Calu3 (cell line): ENCODE measurements at regions not wholly inside any gene's neighbourhood (a gene's known extent, or its start where the extent isn't known, plus 50 kb on each side); places are given as distances from the start of the nearest gene placed in this dataset.

Experiments
- BruUV-seq: library from RNA; stranded (reverse); fragments of 400-500 nt; replicated peaks from 2 replicates; lab custom pipeline; 2021; lab: Mats Ljungman, UMichigan
- CTCF ChIA-PET: fragments of 300-600 bp; sonication (Branson Sonifier 250); formaldehyde crosslinking; loops from one replicate; lab custom pipeline; 2022; ENCODE audit warnings: antibody characterized with exemption; lab: Charles Lee
- DNase-seq: peaks from one replicate; pipeline ENCODE4 v3.0.0; 2022
- H3K27ac Mint-ChIP-seq: one replicate; pipeline ENCODE4 v1.8.0; 2022; ENCODE audit warnings: mixed read lengths; ENCODE audit not compliant: unreplicated experiment
- H3K27me3 Mint-ChIP-seq: one replicate; pipeline ENCODE4 v1.8.0; 2022; ENCODE audit warnings: mixed read lengths; ENCODE audit not compliant: unreplicated experiment
- H3K36me3 Mint-ChIP-seq: one replicate; pipeline ENCODE4 v1.8.0; 2022; ENCODE audit warnings: mild to moderate bottlenecking, moderate library complexity, mixed read lengths; ENCODE audit not compliant: insufficient read depth, unreplicated experiment
- H3K4me1 Mint-ChIP-seq: one replicate; pipeline ENCODE4 v1.8.0; 2022; ENCODE audit warnings: mild to moderate bottlenecking, low read depth, mixed read lengths; ENCODE audit not compliant: unreplicated experiment
- H3K4me3 Mint-ChIP-seq: one replicate; pipeline ENCODE4 v1.8.0; 2022; ENCODE audit warnings: mild to moderate bottlenecking, low read depth, moderate library complexity, mixed read lengths; ENCODE audit not compliant: unreplicated experiment
- H3K9me3 Mint-ChIP-seq: one replicate; pipeline ENCODE4 v1.8.0; 2022; ENCODE audit warnings: low read depth, mixed read lengths; ENCODE audit not compliant: unreplicated experiment
- intact Hi-C: fragments of 100-400 bp; cut with micrococcal nuclease; formaldehyde crosslinking; loops from one replicate; pipeline ENCODE4 v1.10.0; 2022; ENCODE audit not compliant: unreplicated experiment
- TF ChIP-seq, protein P1 (sequence below): fragments of 200-600 bp; IDR thresholded peaks from one replicate; pipeline ENCODE4 v1.8.0; 2022; ENCODE audit warnings: antibody characterized with exemption; ENCODE audit not compliant: unreplicated experiment

DNA sequence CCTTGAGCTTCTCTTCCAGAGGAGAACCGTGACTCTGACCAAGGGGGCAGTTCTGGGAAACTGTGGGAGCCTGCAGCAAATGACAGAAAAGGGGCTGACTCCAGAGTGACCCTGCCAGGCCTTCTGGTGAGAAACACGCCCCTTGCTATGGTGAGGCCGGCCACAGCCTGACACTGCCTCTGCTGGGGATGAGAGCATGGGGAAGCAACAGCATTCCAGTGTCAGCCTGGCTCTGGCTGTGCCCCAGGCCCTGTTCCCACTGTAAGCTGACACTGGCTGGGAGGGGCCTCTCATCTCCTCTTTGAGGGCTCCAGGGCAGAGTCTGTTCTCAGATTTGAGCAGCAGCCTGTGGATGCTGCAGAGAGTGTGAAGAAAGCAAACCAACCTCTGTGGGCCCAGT lies 180.0 kb upstream of the IL12B start:
- intact Hi-C loops, result loop anchor here (5.0 to 10.0 kb wide), 2 partner anchors 48 to 265 kb away; no protein-coding TSS in a partner anchor
- H3K4me3 Mint-ChIP-seq, result no peak overlapping the region
- no peaks in the 10 kb centered on the region for H3K27me3 Mint-ChIP-seq
- DNase-seq, result peak; percentile 14
- H3K9me3 Mint-ChIP-seq, result peaks cover 3% of the 10 kb centered on the region
- TF ChIP-seq, protein P1, sequence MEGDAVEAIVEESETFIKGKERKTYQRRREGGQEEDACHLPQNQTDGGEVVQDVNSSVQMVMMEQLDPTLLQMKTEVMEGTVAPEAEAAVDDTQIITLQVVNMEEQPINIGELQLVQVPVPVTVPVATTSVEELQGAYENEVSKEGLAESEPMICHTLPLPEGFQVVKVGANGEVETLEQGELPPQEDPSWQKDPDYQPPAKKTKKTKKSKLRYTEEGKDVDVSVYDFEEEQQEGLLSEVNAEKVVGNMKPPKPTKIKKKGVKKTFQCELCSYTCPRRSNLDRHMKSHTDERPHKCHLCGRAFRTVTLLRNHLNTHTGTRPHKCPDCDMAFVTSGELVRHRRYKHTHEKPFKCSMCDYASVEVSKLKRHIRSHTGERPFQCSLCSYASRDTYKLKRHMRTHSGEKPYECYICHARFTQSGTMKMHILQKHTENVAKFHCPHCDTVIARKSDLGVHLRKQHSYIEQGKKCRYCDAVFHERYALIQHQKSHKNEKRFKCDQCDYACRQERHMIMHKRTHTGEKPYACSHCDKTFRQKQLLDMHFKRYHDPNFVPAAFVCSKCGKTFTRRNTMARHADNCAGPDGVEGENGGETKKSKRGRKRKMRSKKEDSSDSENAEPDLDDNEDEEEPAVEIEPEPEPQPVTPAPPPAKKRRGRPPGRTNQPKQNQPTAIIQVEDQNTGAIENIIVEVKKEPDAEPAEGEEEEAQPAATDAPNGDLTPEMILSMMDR, result no peak
- H3K36me3 Mint-ChIP-seq, result no peaks in the 10 kb centered on the region
- no peak overlapping the region for H3K27ac Mint-ChIP-seq
- BruUV-seq, result no TSS peak
- CTCF ChIA-PET, result no interaction called here
- H3K4me1 Mint-ChIP-seq, result peaks cover 13% of the 10 kb centered on the region

DNA sequence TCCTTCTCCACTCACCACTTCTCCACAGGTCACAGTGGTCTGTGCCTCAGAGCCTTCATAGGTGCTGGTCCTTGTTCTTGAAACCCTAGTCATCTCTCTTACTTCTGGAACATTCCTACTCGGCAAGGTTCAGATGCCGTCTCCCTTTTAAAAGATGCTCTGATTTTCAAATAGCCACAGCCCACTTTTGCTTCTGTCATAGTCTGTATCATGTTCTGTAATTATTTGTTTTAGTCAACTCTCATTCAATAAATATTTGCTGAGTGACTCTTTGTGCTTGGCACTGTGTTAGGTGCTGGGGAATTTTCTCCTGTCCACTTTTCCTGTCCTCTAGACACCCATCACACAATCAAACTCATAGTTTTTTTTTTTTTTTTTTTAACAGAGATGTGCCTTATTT lies 181.3 kb upstream of the IL12B start:
- no peak for DNase-seq
- no peak overlapping the region for H3K4me3 Mint-ChIP-seq
- intact Hi-C loops, result loop anchor here (5.0 to 10.0 kb wide), 2 partner anchors 49 to 263 kb away; no protein-coding TSS in a partner anchor
- H3K9me3 Mint-ChIP-seq, result peaks cover 3% of the 10 kb centered on the region
- H3K27ac Mint-ChIP-seq, result no peak overlapping the region
- CTCF ChIA-PET, result no interaction called here
- peaks cover 18% of the 10 kb centered on the region for H3K4me1 Mint-ChIP-seq
- TF ChIP-seq, protein P1, result no peak
- H3K27me3 Mint-ChIP-seq, result no peaks in the 10 kb centered on the region
- no TSS peak for BruUV-seq
- no peaks in the 10 kb centered on the region for H3K36me3 Mint-ChIP-seq

DNA sequence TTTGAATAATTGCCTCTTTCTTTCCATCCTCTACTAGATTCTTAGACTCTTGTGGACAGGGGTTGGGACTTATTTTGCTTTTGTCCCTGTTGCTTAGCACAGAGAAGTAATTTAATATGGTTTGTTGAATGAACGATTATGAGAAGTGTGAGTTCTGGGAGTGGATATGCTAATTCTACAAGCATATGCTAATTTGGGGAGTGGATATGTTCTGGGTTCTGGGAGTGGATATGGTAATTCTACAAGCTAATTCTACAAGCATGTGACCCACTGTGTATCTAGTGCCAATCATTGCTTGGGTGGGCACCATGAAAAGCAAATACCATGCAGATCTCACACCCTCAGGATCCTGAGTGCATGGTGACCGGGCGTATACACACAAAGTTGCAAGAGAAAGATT lies 181.8 kb upstream of the IL12B start:
- CTCF ChIA-PET, result no interaction called here
- BruUV-seq, result no TSS peak
- Mint-ChIP-seq H3K27ac (no peak overlapping the region), H3K4me3 (no peak overlapping the region), H3K9me3 (peaks cover 3% of the 10 kb centered on the region), H3K36me3 (no peaks in the 10 kb centered on the region), H3K4me1 (peaks cover 23% of the 10 kb centered on the region), H3K27me3 (no peaks in the 10 kb centered on the region)
- TF ChIP-seq, protein P1, result no peak
- intact Hi-C loops, result loop anchor here (5.0 to 10.0 kb wide), 2 partner anchors 50 to 263 kb away; no protein-coding TSS in a partner anchor
- DNase-seq, result no peak

DNA sequence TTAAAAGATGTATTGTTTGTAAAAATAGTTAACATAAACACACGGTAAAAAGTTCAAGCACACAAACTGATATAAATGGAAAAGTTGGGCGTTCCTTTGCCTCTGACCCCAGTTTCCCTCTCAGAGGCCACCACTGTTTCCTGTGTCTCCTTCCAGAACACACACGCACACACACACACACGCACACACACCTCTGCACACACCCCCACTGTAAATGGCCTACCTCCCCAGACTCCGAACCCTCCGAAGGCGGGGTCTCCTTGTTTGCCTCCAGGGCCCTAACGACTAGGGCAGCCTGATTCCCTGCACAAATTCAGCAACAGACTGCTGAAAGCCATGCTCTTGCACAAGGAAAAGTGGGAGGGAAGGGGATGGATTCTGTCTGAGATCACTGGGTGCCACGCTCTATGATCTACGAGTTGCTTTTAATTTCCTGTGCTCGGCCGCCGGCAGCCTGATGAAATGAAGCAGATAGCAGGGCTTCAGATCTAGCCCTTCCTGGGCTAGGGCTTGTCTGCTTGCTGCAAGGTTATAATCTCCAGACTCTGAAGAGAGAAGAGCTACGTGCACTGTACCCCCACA lies 184.0 kb upstream of the IL12B start:
- no peak overlapping the region for H3K4me3 Mint-ChIP-seq
- no peaks in the 10 kb centered on the region for H3K27me3 Mint-ChIP-seq
- H3K36me3 Mint-ChIP-seq, result no peaks in the 10 kb centered on the region
- no peaks in the 10 kb centered on the region for H3K9me3 Mint-ChIP-seq
- no peak overlapping the region for H3K27ac Mint-ChIP-seq
- no peak for DNase-seq
- TF ChIP-seq, protein P1, result no peak
- peaks cover 42% of the 10 kb centered on the region for H3K4me1 Mint-ChIP-seq
- CTCF ChIA-PET, result interaction anchor here (0.6 kb wide), 2 partner anchors 408 to 1702 kb away, joined by 3 read pairs; no protein-coding TSS in a partner anchor
- intact Hi-C loops, result loop anchor here (2.0 to 10.0 kb wide), 3 partner anchors 52 to 404 kb away; no protein-coding TSS in a partner anchor
- no TSS peak for BruUV-seq
